K562 (cell line): ENCODE measurements at regions not wholly inside any gene's neighbourhood (a gene's known extent, or its start where the extent isn't known, plus 50 kb on each side); places are given as distances from the start of the nearest gene placed in this dataset.

Experiments used
- ARNT ChIP-seq, 2 experiments: fragments of 450-650 bp; IDR thresholded peaks; 2 replicates each; pipeline ENCODE4 v1.6.1; 2016; ENCODE audit warnings: mild to moderate bottlenecking in 1 of 2
- CBX5 ChIP-seq: IDR thresholded peaks from 2 replicates; pipeline ENCODE4 v1.6.1; 2014; ENCODE audit warnings: low read depth, borderline replicate concordance
- ELF2 ChIP-seq: fragments of 250-450 bp; sonication (Bioruptor Pico); IDR thresholded peaks from 2 replicates; pipeline ENCODE4 v1.5.0; 2021; ENCODE audit warnings: mild to moderate bottlenecking
- ETS2 ChIP-seq: IDR thresholded peaks from 2 replicates; pipeline ENCODE4 v1.6.1; 2016; ENCODE audit warnings: borderline replicate concordance, missing genetic modification characterization, mild to moderate bottlenecking, moderate library complexity, missing compliant biosample characterization; ENCODE audit not compliant: poor library complexity, severe bottlenecking
- FOXJ3 ChIP-seq: sonication (generic); formaldehyde crosslinking; IDR thresholded peaks from 2 replicates; pipeline ENCODE4 v1.4.0; 2020; ENCODE audit warnings: mild to moderate bottlenecking, missing genetic modification reagents
- HMG20B ChIP-seq: fragments of 250-450 bp; sonication (Bioruptor Pico); IDR thresholded peaks from 2 replicates; pipeline ENCODE4 v1.5.0; 2021; ENCODE audit warnings: mild to moderate bottlenecking
- MAFG ChIP-seq: fragments of 450-650 bp; conservative IDR thresholded peaks from 2 replicates; pipeline ENCODE4 v1.6.1; 2016; ENCODE audit warnings: missing genetic modification characterization, missing compliant biosample characterization
- MTA3 ChIP-seq: fragments of 450-650 bp; formaldehyde crosslinking; IDR thresholded peaks from 2 replicates; pipeline ENCODE4 v1.6.1; 2017; ENCODE audit warnings: mild to moderate bottlenecking, borderline replicate concordance
- NFRKB ChIP-seq: fragments of 450-650 bp; IDR thresholded peaks from 2 replicates; pipeline ENCODE4 v1.6.1; 2016; ENCODE audit warnings: low read depth
- NONO ChIP-seq, 2 experiments: fragments of 200-400 bp in 1 of 2; fragments of 450-650 bp in 1 of 2; formaldehyde crosslinking in 1 of 2; IDR thresholded peaks; 2 replicates each; pipeline ENCODE4 v1.6.1; 2017; ENCODE audit warnings: low read depth in 2 of 2, mild to moderate bottlenecking in 2 of 2, moderate library complexity in 2 of 2, low read length in 1 of 2
- NRF1 ChIP-seq, 2 experiments: fragments of 450-650 bp; IDR thresholded peaks in 1 of 2; conservative IDR thresholded peaks in 1 of 2; 2 replicates each; pipeline ENCODE4 v1.6.1; 2014; ENCODE audit warnings: mild to moderate bottlenecking in 2 of 2
- PATZ1 ChIP-seq: fragments of 250-450 bp; sonication (Bioruptor Pico); IDR thresholded peaks from 2 replicates; pipeline ENCODE4 v1.5.0; 2020; ENCODE audit warnings: mild to moderate bottlenecking, borderline replicate concordance
- POU5F1 ChIP-seq: fragments of 150-350 bp; IDR thresholded peaks from 2 replicates; pipeline ENCODE4 v1.6.1; 2014; ENCODE audit warnings: borderline replicate concordance, low read length, low read depth, mild to moderate bottlenecking; ENCODE audit not compliant: partially characterized antibody
- SMAD1 ChIP-seq: fragments of 150-350 bp; IDR thresholded peaks from 2 replicates; pipeline ENCODE4 v1.6.1; 2014; ENCODE audit warnings: low read length, low read depth; ENCODE audit not compliant: partially characterized antibody
- SMARCA4 ChIP-seq: fragments of 450-650 bp; IDR thresholded peaks from 2 replicates; pipeline ENCODE4 v1.6.1; 2016
- SNRNP70 ChIP-seq: fragments of 200-400 bp; formaldehyde crosslinking; optimal IDR thresholded peaks from 2 replicates; pipeline ENCODE3; 2017; ENCODE audit warnings: low read depth, low read length
- TEAD2 ChIP-seq: fragments of 450-650 bp; IDR thresholded peaks from 2 replicates; pipeline ENCODE4 v1.6.1; 2016; ENCODE audit warnings: missing genetic modification characterization, control low read depth, missing compliant biosample characterization
- TRIM28 ChIP-seq: fragments of 450-650 bp; IDR thresholded peaks from 2 replicates; pipeline ENCODE4 v1.6.1; 2017
- ZFP30 ChIP-seq: fragments of 250-450 bp; sonication (Bioruptor Pico); IDR thresholded peaks from 2 replicates; pipeline ENCODE4 v1.8.0; 2022; ENCODE audit warnings: moderate library complexity, mild to moderate bottlenecking, inconsistent platforms, borderline replicate concordance
- ZNF655 ChIP-seq: fragments of 250-450 bp; sonication (Bioruptor Pico); IDR thresholded peaks from 2 replicates; pipeline ENCODE4 v1.5.0; 2021
- TF ChIP-seq, protein P1 (sequence below): fragments of 450-650 bp; IDR thresholded peaks from 2 replicates; pipeline ENCODE4 v1.6.1; 2016; ENCODE audit warnings: borderline replicate concordance
- TF ChIP-seq, protein P2 (sequence below): fragments of 450-650 bp; IDR thresholded peaks from 2 replicates; pipeline ENCODE4 v1.6.1; 2018; ENCODE audit warnings: mild to moderate bottlenecking, low read depth; ENCODE audit not compliant: partially characterized antibody
- TF ChIP-seq, protein P3 (sequence below): fragments of 450-650 bp; formaldehyde crosslinking; IDR thresholded peaks from 2 replicates; pipeline ENCODE4 v1.4.0; 2022; ENCODE audit warnings: missing genetic modification characterization

DNA sequence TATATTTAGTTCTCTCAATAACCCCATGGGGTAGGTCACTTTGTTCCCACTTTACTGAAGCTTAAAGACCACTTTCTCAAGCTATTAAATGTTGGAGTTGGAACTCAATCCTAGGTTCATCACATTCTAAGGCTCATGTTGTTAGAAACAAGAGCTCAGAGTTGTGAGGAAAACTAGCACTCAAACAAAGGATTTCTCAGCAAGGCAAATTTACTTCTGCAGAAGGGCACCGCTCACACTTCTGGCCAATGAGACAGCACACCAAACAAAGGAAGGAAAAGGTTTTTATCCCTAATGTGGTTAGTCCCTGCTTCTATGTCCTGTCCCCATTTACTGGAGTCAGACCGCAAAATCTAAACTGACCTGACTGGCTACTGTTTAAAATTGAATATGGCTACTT lies 214.6 kb upstream of the PHF14 start (continued):
- TF ChIP-seq, protein P1, sequence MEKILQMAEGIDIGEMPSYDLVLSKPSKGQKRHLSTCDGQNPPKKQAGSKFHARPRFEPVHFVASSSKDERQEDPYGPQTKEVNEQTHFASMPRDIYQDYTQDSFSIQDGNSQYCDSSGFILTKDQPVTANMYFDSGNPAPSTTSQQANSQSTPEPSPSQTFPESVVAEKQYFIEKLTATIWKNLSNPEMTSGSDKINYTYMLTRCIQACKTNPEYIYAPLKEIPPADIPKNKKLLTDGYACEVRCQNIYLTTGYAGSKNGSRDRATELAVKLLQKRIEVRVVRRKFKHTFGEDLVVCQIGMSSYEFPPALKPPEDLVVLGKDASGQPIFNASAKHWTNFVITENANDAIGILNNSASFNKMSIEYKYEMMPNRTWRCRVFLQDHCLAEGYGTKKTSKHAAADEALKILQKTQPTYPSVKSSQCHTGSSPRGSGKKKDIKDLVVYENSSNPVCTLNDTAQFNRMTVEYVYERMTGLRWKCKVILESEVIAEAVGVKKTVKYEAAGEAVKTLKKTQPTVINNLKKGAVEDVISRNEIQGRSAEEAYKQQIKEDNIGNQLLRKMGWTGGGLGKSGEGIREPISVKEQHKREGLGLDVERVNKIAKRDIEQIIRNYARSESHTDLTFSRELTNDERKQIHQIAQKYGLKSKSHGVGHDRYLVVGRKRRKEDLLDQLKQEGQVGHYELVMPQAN, result no peak
- no peak for TF ChIP-seq SNRNP70
- no peak for TF ChIP-seq NRF1 (conservative IDR thresholded peaks at IDR 0.05 in 1 of 2, IDR thresholded peaks at IDR 0.05 in 1 of 2)
- TF ChIP-seq NFRKB, result no peak
- TF ChIP-seq, protein P2, sequence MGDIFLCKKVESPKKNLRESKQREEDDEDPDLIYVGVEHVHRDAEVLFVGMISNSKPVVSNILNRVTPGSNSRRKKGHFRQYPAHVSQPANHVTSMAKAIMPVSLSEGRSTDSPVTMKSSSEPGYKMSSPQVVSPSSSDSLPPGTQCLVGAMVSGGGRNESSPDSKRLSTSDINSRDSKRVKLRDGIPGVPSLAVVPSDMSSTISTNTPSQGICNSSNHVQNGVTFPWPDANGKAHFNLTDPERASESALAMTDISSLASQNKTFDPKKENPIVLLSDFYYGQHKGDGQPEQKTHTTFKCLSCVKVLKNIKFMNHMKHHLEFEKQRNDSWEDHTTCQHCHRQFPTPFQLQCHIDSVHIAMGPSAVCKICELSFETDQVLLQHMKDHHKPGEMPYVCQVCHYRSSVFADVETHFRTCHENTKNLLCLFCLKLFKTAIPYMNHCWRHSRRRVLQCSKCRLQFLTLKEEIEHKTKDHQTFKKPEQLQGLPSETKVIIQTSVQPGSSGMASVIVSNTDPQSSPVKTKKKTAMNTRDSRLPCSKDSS, result peak; percentile 99
- TF ChIP-seq SMARCA4, result no peak
- no peak for TF ChIP-seq MAFG (tag)
- no peak for TF ChIP-seq MTA3
- TF ChIP-seq POU5F1, result no peak
- TF ChIP-seq HMG20B (CRISPR knock-in tag), result no peak
- TF ChIP-seq ZNF655 (CRISPR knock-in tag), result no peak
- peak; percentile 97 for TF ChIP-seq CBX5
- no peak for TF ChIP-seq ARNT (IDR thresholded peaks at IDR 0.05)
- TF ChIP-seq TEAD2 (tag), result no peak
- TF ChIP-seq PATZ1 (CRISPR knock-in tag), result no peak
- no peak for TF ChIP-seq ZFP30
- no peak for TF ChIP-seq ETS2 (tag)
- TF ChIP-seq FOXJ3 (CRISPR knock-in tag), result no peak
- TF ChIP-seq, protein P3, sequence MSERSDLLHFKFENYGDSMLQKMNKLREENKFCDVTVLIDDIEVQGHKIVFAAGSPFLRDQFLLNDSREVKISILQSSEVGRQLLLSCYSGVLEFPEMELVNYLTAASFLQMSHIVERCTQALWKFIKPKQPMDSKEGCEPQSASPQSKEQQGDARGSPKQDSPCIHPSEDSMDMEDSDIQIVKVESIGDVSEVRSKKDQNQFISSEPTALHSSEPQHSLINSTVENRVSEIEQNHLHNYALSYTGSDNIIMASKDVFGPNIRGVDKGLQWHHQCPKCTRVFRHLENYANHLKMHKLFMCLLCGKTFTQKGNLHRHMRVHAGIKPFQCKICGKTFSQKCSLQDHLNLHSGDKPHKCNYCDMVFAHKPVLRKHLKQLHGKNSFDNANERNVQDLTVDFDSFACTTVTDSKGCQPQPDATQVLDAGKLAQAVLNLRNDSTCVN (CRISPR knock-in tag), result no peak
- no peak for TF ChIP-seq ELF2
- peak; percentile 97 for TF ChIP-seq TRIM28
- TF ChIP-seq NONO (IDR thresholded peaks at IDR 0.05; ENCODE audit: low read depth in 2 of 2, low read length in 1 of 2), result no peak
- TF ChIP-seq SMAD1, result no peak
